SK-N-SH (cell line): ENCODE measurements at regions not wholly inside any gene's neighbourhood (a gene's known extent, or its start where the extent isn't known, plus 50 kb on each side); places are given as distances from the start of the nearest gene placed in this dataset.

ENCODE experiments used
- CTCF ChIA-PET: fragments of 300-600, 350-600 bp; formaldehyde crosslinking; extraction: SDS; loops from one replicate; lab custom pipeline; 2021; lab: Yijun Ruan, JAX
- POLR2A ChIA-PET: fragments of 350-600 bp; sonication (Branson Sonifier 250); formaldehyde crosslinking; extraction: SDS; loops from one replicate; lab custom pipeline; 2020; ENCODE audit warnings: antibody characterized with exemption, inconsistent platforms; lab: Yijun Ruan, JAX
- DNase-seq: peaks from one replicate; pipeline ENCODE4 v3.0.0; 2012
- H2AFZ ChIP-seq: fragments of 200-600 bp; sonication (generic); 2 replicates; pipeline ENCODE4 v1.8.1; 2016; ENCODE audit warnings: antibody characterized with exemption, mild to moderate bottlenecking, low read depth
- H3F3A ChIP-seq: fragments of 200-600 bp; sonication (generic); replicated peaks from 2 replicates; pipeline ENCODE3; 2016; ENCODE audit warnings: antibody characterized with exemption, mild to moderate bottlenecking; ENCODE audit not compliant: insufficient read depth
- H3K27ac ChIP-seq, 2 experiments: fragments of 200-500 bp in 1 of 2; fragments of 200-600 bp in 1 of 2; sonication (Bioruptor generic) in 1 of 2; sonication (generic), shearing (Covaris generic) in 1 of 2; 2 replicates each; pipeline versions ENCODE4 v1.5.1 to v1.6.1; 2014 to 2016; ENCODE audit warnings: low read depth in 2 of 2, inconsistent platforms in 1 of 2, low read length in 1 of 2, mild to moderate bottlenecking in 1 of 2, mixed read lengths in 1 of 2
- H3K27me3 ChIP-seq: fragments of 200-600 bp; sonication (generic), shearing (Covaris generic); 2 replicates; pipeline ENCODE4 v1.6.1; 2016; ENCODE audit warnings: mixed run types; ENCODE audit not compliant: insufficient read depth
- H3K36me3 ChIP-seq, 2 experiments: fragments of 200-500 bp in 1 of 2; fragments of 200-600 bp in 1 of 2; sonication (Bioruptor generic) in 1 of 2; sonication (generic) in 1 of 2; replicated peaks in 1 of 2; 2 replicates each; pipeline versions ENCODE3 to v1.5.1; 2014 to 2016; ENCODE audit warnings: low read length in 1 of 2, mild to moderate bottlenecking in 1 of 2; ENCODE audit not compliant: insufficient read depth in 2 of 2, control insufficient read depth in 1 of 2
- H3K4me1 ChIP-seq, 2 experiments: fragments of 200-500 bp in 1 of 2; fragments of 200-600 bp in 1 of 2; sonication (Bioruptor generic) in 1 of 2; sonication (generic), shearing (Covaris generic) in 1 of 2; 2 replicates each; pipeline versions ENCODE4 v1.5.1 to v1.6.1; 2014 to 2016; ENCODE audit warnings: low read depth in 1 of 2, low read length in 1 of 2, mixed run types in 1 of 2; ENCODE audit not compliant: insufficient read depth in 2 of 2, control insufficient read depth in 1 of 2
- H3K4me2 ChIP-seq: fragments of 200-600 bp; sonication (generic), shearing (Covaris generic); 2 replicates; pipeline ENCODE4 v1.6.1; 2017; ENCODE audit warnings: mixed run types
- H3K4me3 ChIP-seq, 2 experiments: fragments of 200-500 bp in 1 of 2; fragments of 200-600 bp in 1 of 2; sonication (Bioruptor generic) in 1 of 2; sonication (generic), shearing (Covaris generic) in 1 of 2; 2 replicates each; pipeline versions ENCODE4 v1.5.1 to v1.8.1; 2014 to 2016; ENCODE audit warnings: low read depth in 2 of 2, inconsistent platforms in 1 of 2, low read length in 1 of 2, mild to moderate bottlenecking in 1 of 2, mixed read lengths in 1 of 2, moderate library complexity in 1 of 2
- H3K79me2 ChIP-seq: fragments of 200-600 bp; sonication (generic); 2 replicates; pipeline ENCODE4 v1.8.1; 2017; ENCODE audit warnings: mild to moderate bottlenecking; ENCODE audit not compliant: insufficient read depth
- H3K9ac ChIP-seq: fragments of 200-600 bp; sonication (generic); 2 replicates; pipeline ENCODE4 v1.6.1; 2017; ENCODE audit warnings: mixed run types
- H3K9me2 ChIP-seq: fragments of 200-600 bp; sonication (generic); 2 replicates; pipeline ENCODE4 v1.6.1; 2017; ENCODE audit warnings: mixed run types
- H3K9me3 ChIP-seq: fragments of 200-600 bp; sonication (generic); 2 replicates; pipeline ENCODE4 v1.6.1; 2017; ENCODE audit warnings: mixed run types, mild to moderate bottlenecking, moderate library complexity
- H4K20me1 ChIP-seq: fragments of 200-600 bp; sonication (generic); 2 replicates; pipeline ENCODE4 v1.6.1; 2017; ENCODE audit warnings: mild to moderate bottlenecking, mixed run types; ENCODE audit not compliant: insufficient read depth
- EP300 ChIP-seq, 2 experiments: IDR thresholded peaks; 2 replicates each; pipeline versions ENCODE4 v1.4.0 to v1.6.1; 2012; ENCODE audit warnings: borderline replicate concordance in 1 of 2, low read depth in 1 of 2, low read length in 1 of 2
- EZH2phosphoT487 ChIP-seq: fragments of 200-600 bp; sonication (generic); IDR thresholded peaks from 2 replicates; pipeline ENCODE4 v1.6.1; 2017; ENCODE audit warnings: low read depth, mixed run types, mild to moderate bottlenecking, antibody characterized with exemption, moderate library complexity, borderline replicate concordance
- FOSL2 ChIP-seq: IDR thresholded peaks from 2 replicates; pipeline ENCODE4 v1.4.0; 2012; ENCODE audit warnings: low read depth, mild to moderate bottlenecking, moderate library complexity, borderline replicate concordance
- FOXM1 ChIP-seq: IDR thresholded peaks from 2 replicates; pipeline ENCODE4 v1.4.0; 2012; ENCODE audit warnings: low read depth, mild to moderate bottlenecking
- JUND ChIP-seq: IDR thresholded peaks from 2 replicates; pipeline ENCODE4 v1.4.0; 2012
- MAX ChIP-seq: IDR thresholded peaks from 2 replicates; pipeline ENCODE4 v1.4.0; 2012; ENCODE audit warnings: low read depth
- MXI1 ChIP-seq: IDR thresholded peaks from 2 replicates; pipeline ENCODE4 v1.6.1; 2012; ENCODE audit warnings: mild to moderate bottlenecking, low read depth, low read length, improper control_type of control experiment
- RAD21 ChIP-seq: IDR thresholded peaks from 2 replicates; pipeline ENCODE4 v1.6.1; 2012; ENCODE audit warnings: mild to moderate bottlenecking, low read length
- REST ChIP-seq: IDR thresholded peaks from 2 replicates; pipeline ENCODE4 v1.6.1; 2012; ENCODE audit warnings: mild to moderate bottlenecking, low read depth, low read length, moderate library complexity
- RFX5 ChIP-seq: IDR thresholded peaks from 2 replicates; pipeline ENCODE4 v1.6.1; 2012; ENCODE audit warnings: mild to moderate bottlenecking, improper control_type of control experiment, low read length
- SIN3A ChIP-seq: IDR thresholded peaks from 2 replicates; pipeline ENCODE4 v1.6.1; 2012; ENCODE audit warnings: low read depth, mild to moderate bottlenecking, low read length, moderate library complexity, borderline replicate concordance
- SMC3 ChIP-seq: IDR thresholded peaks from 2 replicates; pipeline ENCODE4 v1.6.1; 2012; ENCODE audit warnings: low read depth, low read length, improper control_type of control experiment
- TAF1 ChIP-seq: IDR thresholded peaks from 2 replicates; pipeline ENCODE4 v1.6.1; 2012; ENCODE audit warnings: low read depth, mild to moderate bottlenecking, low read length, moderate library complexity, borderline replicate concordance
- TCF12 ChIP-seq: IDR thresholded peaks from 2 replicates; pipeline ENCODE4 v1.4.0; 2012
- TEAD4 ChIP-seq: IDR thresholded peaks from 2 replicates; pipeline ENCODE4 v1.4.0; 2012; ENCODE audit warnings: mild to moderate bottlenecking, borderline replicate concordance; ENCODE audit not compliant: insufficient read depth
- YY1 ChIP-seq: IDR thresholded peaks from 2 replicates; pipeline ENCODE4 v1.4.0; 2012; ENCODE audit warnings: low read depth, mild to moderate bottlenecking
- ZBTB33 ChIP-seq: IDR thresholded peaks from 2 replicates; pipeline ENCODE4 v1.4.0; 2012; ENCODE audit warnings: low read depth, borderline replicate concordance
- WGBS: methylation state at CpG from one replicate; pipeline ENCODE4 v1.1.6; 2017; ENCODE audit warnings: low lambda C conversion rate; 5-methylcytosine and 5-hydroxymethylcytosine counted together
- TF ChIP-seq, protein P1 (sequence below): fragments of 200-600 bp; sonication (generic); IDR thresholded peaks from 2 replicates; pipeline ENCODE4 v1.6.1; 2017; ENCODE audit warnings: antibody characterized with exemption, mild to moderate bottlenecking, moderate library complexity

DNA sequence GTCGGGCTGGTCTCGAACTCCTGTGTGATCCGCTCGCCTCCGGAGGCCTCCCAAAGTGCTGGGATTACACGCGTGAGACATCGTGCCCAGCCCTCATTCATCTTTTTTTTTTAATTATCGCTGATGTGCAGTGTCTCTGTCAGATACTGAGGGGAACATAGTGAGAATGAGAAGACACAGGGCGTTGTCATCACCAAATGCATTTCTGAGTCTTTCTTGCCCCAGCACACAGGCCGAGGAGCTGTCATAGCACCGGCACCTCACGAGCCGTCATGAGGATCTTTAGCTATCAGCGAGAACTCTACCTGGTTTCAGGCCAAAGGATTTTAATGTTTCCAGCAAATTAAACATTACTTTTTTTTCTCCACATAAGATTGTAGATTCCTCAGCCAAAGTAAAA, 548.0 kb upstream of the SOX11 start:
- no peaks in the 10 kb centered on the region for H3K4me1 ChIP-seq
- no peak for TF ChIP-seq TCF12
- TF ChIP-seq EP300 (IDR thresholded peaks at IDR 0.05; ENCODE audit: borderline replicate concordance in 1 of 2, low read depth in 1 of 2, low read length in 1 of 2) = no peak
- TF ChIP-seq RFX5 = no peak
- no peak for TF ChIP-seq REST
- no peak for TF ChIP-seq YY1
- no peak for TF ChIP-seq FOSL2
- TF ChIP-seq, protein P1, sequence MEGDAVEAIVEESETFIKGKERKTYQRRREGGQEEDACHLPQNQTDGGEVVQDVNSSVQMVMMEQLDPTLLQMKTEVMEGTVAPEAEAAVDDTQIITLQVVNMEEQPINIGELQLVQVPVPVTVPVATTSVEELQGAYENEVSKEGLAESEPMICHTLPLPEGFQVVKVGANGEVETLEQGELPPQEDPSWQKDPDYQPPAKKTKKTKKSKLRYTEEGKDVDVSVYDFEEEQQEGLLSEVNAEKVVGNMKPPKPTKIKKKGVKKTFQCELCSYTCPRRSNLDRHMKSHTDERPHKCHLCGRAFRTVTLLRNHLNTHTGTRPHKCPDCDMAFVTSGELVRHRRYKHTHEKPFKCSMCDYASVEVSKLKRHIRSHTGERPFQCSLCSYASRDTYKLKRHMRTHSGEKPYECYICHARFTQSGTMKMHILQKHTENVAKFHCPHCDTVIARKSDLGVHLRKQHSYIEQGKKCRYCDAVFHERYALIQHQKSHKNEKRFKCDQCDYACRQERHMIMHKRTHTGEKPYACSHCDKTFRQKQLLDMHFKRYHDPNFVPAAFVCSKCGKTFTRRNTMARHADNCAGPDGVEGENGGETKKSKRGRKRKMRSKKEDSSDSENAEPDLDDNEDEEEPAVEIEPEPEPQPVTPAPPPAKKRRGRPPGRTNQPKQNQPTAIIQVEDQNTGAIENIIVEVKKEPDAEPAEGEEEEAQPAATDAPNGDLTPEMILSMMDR = no peak
- no peak for TF ChIP-seq SMC3
- no peak for TF ChIP-seq MXI1
- TF ChIP-seq MAX = no peak
- no peak for TF ChIP-seq ZBTB33
- TF ChIP-seq TEAD4 = no peak
- no peak for TF ChIP-seq RAD21
- no peak for TF ChIP-seq TAF1
- TF ChIP-seq SIN3A = no peak
- no peak for TF ChIP-seq JUND
- no peak for TF ChIP-seq EZH2phosphoT487
- TF ChIP-seq FOXM1 = no peak
- TF ChIP-seq, all 33 proteins: peak for 0
- no peaks in the 10 kb centered on the region for H3K79me2 ChIP-seq
- ChIA-PET CTCF (interaction anchor here (1.0 kb wide), 1 partner anchor 547 kb away, joined by 3 read pairs; no protein-coding TSS in a partner anchor), POLR2A (no interaction called here)
- H3K4me2 ChIP-seq = no peak overlapping the region
- H3K27ac ChIP-seq = no peak overlapping the region
- no peak overlapping the region for H2AFZ ChIP-seq
- H4K20me1 ChIP-seq = no peaks in the 10 kb centered on the region
- H3K4me3 ChIP-seq = no peak overlapping the region
- H3K27me3 ChIP-seq = no peaks in the 10 kb centered on the region
- H3K9me3 ChIP-seq = no peaks in the 10 kb centered on the region
- H3F3A ChIP-seq = no peaks in the 10 kb centered on the region
- 70% methylated on average over 15 of the region's 15 CpGs for WGBS
- H3K9me2 ChIP-seq = no peaks in the 10 kb centered on the region
- H3K36me3 ChIP-seq = no peaks in the 10 kb centered on the region
- no peak for DNase-seq
- H3K9ac ChIP-seq = no peak overlapping the region
